WTC11 (cell line): ENCODE measurements at regions not wholly inside any gene's neighbourhood (a gene's known extent, or its start where the extent isn't known, plus 50 kb on each side); places are given as distances from the start of the nearest gene placed in this dataset.

Source experiments
- ATAC-seq: fragments of 200-7000 bp; cut with Tn5 transposase; 2 replicates; pipeline ENCODE4 v1.10.0; 2021; ENCODE audit warnings: mild to moderate bottlenecking, moderate library complexity
- CTCF ChIA-PET: fragments of 300-600 bp; sonication (Branson Sonifier 250); formaldehyde crosslinking; loops from one replicate; lab custom pipeline; 2021; ENCODE audit warnings: antibody characterized with exemption; lab: Charles Lee
- POLR2A ChIA-PET: fragments of 350-600 bp; sonication (Branson Sonifier 250); formaldehyde crosslinking; loops from one replicate; lab custom pipeline; 2021; ENCODE audit warnings: antibody characterized with exemption; lab: Charles Lee
- DNase-seq: peaks from one replicate; pipeline ENCODE4 v3.0.0; 2021; ENCODE audit warnings: low spot score
- H3K27ac Mint-ChIP-seq: 2 replicates; pipeline ENCODE4 v1.8.0; 2021; ENCODE audit warnings: mixed read lengths
- H3K27me3 Mint-ChIP-seq: 2 replicates; pipeline ENCODE4 v1.8.0; 2021; ENCODE audit warnings: low read depth, mild to moderate bottlenecking, moderate library complexity, mixed read lengths
- H3K36me3 Mint-ChIP-seq: 2 replicates; pipeline ENCODE4 v1.8.0; 2021; ENCODE audit warnings: mixed read lengths
- H3K4me1 Mint-ChIP-seq: 2 replicates; pipeline ENCODE4 v1.8.0; 2022; ENCODE audit warnings: mixed read lengths
- H3K4me3 Mint-ChIP-seq: 2 replicates; pipeline ENCODE4 v1.8.0; 2021; ENCODE audit warnings: mild to moderate bottlenecking, moderate library complexity, mixed read lengths
- H3K9me3 Mint-ChIP-seq: 2 replicates; pipeline ENCODE4 v1.8.0; 2021; ENCODE audit warnings: mixed read lengths
- ARID4B ChIP-seq: sonication (generic); formaldehyde crosslinking; IDR thresholded peaks from 2 replicates; pipeline ENCODE4 v1.8.0; 2023; ENCODE audit warnings: missing genetic modification reagents, mild to moderate bottlenecking, borderline replicate concordance
- ETV6 ChIP-seq: sonication (generic); formaldehyde crosslinking; IDR thresholded peaks from 2 replicates; pipeline ENCODE4 v1.8.1; 2022; ENCODE audit warnings: mild to moderate bottlenecking, missing genetic modification reagents
- IRF2 ChIP-seq: sonication (generic); formaldehyde crosslinking; IDR thresholded peaks from 2 replicates; pipeline ENCODE4 v1.8.0; 2022; ENCODE audit warnings: low read depth, missing genetic modification reagents, borderline replicate concordance
- JUN ChIP-seq: sonication (generic); formaldehyde crosslinking; IDR thresholded peaks from 2 replicates; pipeline ENCODE4 v1.8.0; 2023; ENCODE audit warnings: mild to moderate bottlenecking, missing genetic modification reagents
- OVOL2 ChIP-seq: fragments of 250-450 bp; sonication (Bioruptor Pico); IDR thresholded peaks from 2 replicates; pipeline ENCODE4 v1.9.0; 2021; ENCODE audit warnings: mild to moderate bottlenecking, borderline replicate concordance
- TCF7 ChIP-seq: sonication (generic); formaldehyde crosslinking; IDR thresholded peaks from 2 replicates; pipeline ENCODE4 v1.8.0; 2022; ENCODE audit warnings: mild to moderate bottlenecking, low read depth, missing genetic modification reagents, moderate library complexity
- ZNF219 ChIP-seq: sonication (generic); formaldehyde crosslinking; IDR thresholded peaks from 2 replicates; pipeline ENCODE4 v1.8.0; 2023; ENCODE audit warnings: missing genetic modification reagents, mild to moderate bottlenecking, borderline replicate concordance
- ZNF263 ChIP-seq: sonication (generic); formaldehyde crosslinking; IDR thresholded peaks from 2 replicates; pipeline ENCODE4 v1.8.1; 2022; ENCODE audit warnings: low read depth, mild to moderate bottlenecking, moderate library complexity, missing genetic modification reagents
- ZNF317 ChIP-seq: sonication (generic); formaldehyde crosslinking; IDR thresholded peaks from 2 replicates; pipeline ENCODE4 v1.8.1; 2023; ENCODE audit warnings: low read depth, mild to moderate bottlenecking, moderate library complexity, missing genetic modification reagents, borderline replicate concordance
- ZNF423 ChIP-seq: fragments of 250-450 bp; sonication (Bioruptor Pico); IDR thresholded peaks from 2 replicates; pipeline ENCODE4 v2.1.2; 2022; ENCODE audit warnings: mild to moderate bottlenecking, moderate library complexity
- ZNF425 ChIP-seq: fragments of 250-450 bp; sonication (Bioruptor Pico); conservative IDR thresholded peaks from 2 replicates; pipeline ENCODE4 v1.9.0; 2021; ENCODE audit warnings: mild to moderate bottlenecking
- ZNF671 ChIP-seq: fragments of 250-450 bp; sonication (Bioruptor Pico); IDR thresholded peaks from 2 replicates; pipeline ENCODE4 v1.8.0; 2021; ENCODE audit warnings: mild to moderate bottlenecking
- TF ChIP-seq, protein P1 (sequence below): sonication (generic); formaldehyde crosslinking; IDR thresholded peaks from 2 replicates; pipeline ENCODE4 v1.8.0; 2022; ENCODE audit warnings: mild to moderate bottlenecking, missing genetic modification reagents
- TF ChIP-seq, protein P2 (sequence below): sonication (generic); formaldehyde crosslinking; IDR thresholded peaks from 2 replicates; pipeline ENCODE4 v1.8.0; 2022; ENCODE audit warnings: mild to moderate bottlenecking, missing genetic modification reagents
- TF ChIP-seq, protein P3 (sequence below): sonication (generic); formaldehyde crosslinking; IDR thresholded peaks from 2 replicates; pipeline ENCODE4 v1.8.1; 2023; ENCODE audit warnings: mild to moderate bottlenecking, missing genetic modification reagents, borderline replicate concordance

DNA sequence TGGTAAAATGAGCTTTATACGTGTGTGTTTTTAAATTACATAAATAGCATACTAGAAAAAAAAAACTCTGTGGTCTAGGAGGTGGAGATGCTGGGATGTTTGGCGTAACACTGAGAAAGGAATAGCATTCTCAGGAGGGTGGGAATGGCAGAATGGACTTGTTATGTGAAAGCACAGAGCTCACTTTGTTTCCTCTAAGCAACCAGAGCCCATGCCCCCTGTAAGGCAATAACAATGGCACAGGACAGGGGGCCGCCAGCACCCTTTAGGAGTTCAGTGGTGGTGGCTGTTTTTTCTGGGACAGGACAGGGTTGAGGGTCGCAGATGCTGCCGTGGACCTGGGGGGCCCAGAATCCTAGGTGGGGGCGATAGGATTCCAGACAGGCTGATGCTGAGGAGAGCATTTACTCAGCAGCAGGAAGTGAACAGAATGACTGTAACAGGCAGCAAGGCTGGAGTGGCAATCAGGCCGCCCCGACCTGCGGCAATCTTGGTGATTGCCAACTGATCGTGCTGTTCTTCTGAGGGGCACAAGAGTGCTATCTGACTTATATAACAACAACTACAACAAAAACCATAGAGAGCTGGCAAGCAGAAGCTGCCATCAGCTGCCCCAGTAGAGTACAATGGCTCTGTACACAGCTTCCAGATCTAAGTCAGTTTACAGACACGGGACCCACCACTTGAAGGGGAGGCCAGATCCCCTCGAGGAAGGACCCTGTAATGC is 160.4 kb downstream of the UACA start:
- ATAC-seq, result no peak
- ChIA-PET POLR2A (interaction anchor here (0.5 kb wide), 1 partner anchor 218 kb away, joined by 3 read pairs; no protein-coding TSS in a partner anchor), CTCF (interaction anchor here (1.1 kb wide), 1 partner anchor 34 kb away, joined by 3 read pairs; no protein-coding TSS in a partner anchor)
- Mint-ChIP-seq H3K9me3 (peaks cover 18% of the 10 kb centered on the region), H3K4me3 (no peak overlapping the region), H3K36me3 (peaks cover 9% of the 10 kb centered on the region), H3K27me3 (no peaks in the 10 kb centered on the region; the same call in 1 of the 2 replicates), H3K4me1 (peaks cover 23% of the 10 kb centered on the region)
- no peak for DNase-seq
- TF ChIP-seq ZNF423, result peak; percentile 81
- no peak for TF ChIP-seq ZNF317 (CRISPR knock-in tag)
- TF ChIP-seq, all 79 proteins: peak for 1
- H3K27ac Mint-ChIP-seq, result no peak overlapping the region

DNA sequence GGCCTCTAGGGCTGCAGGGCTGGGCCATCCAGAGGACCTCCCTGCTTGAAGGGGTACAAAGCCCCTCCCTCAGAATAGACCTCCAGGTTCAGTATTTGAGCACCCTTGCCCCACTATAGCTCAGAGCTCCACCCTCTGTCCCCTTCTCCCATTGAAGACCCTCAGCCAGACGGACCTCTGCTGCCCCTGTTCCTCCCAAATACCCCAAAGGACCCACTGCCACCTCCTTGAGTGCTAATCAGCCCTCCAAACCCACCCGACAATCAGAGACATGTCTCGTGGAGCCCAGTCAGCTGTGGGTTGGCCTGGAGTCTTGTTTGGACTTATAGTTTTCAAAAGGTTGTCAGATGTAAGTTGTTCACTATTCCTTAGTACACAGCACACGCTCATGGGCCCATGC is 161.1 kb downstream of the UACA start:
- Mint-ChIP-seq H3K27ac (no peak overlapping the region), H3K4me3 (no peak overlapping the region), H3K9me3 (peaks cover 18% of the 10 kb centered on the region), H3K4me1 (peaks cover 18% of the 10 kb centered on the region), H3K27me3 (no peaks in the 10 kb centered on the region; the same call in 1 of the 2 replicates), H3K36me3 (peaks cover 9% of the 10 kb centered on the region)
- POLR2A ChIA-PET, result no interaction called here
- ATAC-seq (no peak), DNase-seq (no peak)
- CTCF ChIA-PET, result interaction anchor here (1.1 kb wide), 1 partner anchor 33 kb away, joined by 3 read pairs; no protein-coding TSS in a partner anchor
- TF ChIP-seq ZNF671 (CRISPR knock-in tag) (no peak), ZNF263 (CRISPR knock-in tag) (no peak), JUN (CRISPR knock-in tag) (no peak), ZNF219 (no peak), ZNF425 (CRISPR knock-in tag) (no peak), OVOL2 (CRISPR knock-in tag) (no peak), ETV6 (CRISPR knock-in tag) (no peak), IRF2 (CRISPR knock-in tag) (no peak), TCF7 (CRISPR knock-in tag) (no peak), ARID4B (CRISPR knock-in tag) (no peak)
- TF ChIP-seq, protein P1, sequence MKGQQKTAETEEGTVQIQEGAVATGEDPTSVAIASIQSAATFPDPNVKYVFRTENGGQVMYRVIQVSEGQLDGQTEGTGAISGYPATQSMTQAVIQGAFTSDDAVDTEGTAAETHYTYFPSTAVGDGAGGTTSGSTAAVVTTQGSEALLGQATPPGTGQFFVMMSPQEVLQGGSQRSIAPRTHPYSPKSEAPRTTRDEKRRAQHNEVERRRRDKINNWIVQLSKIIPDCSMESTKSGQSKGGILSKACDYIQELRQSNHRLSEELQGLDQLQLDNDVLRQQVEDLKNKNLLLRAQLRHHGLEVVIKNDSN (CRISPR knock-in tag), result no peak
- TF ChIP-seq, protein P2, sequence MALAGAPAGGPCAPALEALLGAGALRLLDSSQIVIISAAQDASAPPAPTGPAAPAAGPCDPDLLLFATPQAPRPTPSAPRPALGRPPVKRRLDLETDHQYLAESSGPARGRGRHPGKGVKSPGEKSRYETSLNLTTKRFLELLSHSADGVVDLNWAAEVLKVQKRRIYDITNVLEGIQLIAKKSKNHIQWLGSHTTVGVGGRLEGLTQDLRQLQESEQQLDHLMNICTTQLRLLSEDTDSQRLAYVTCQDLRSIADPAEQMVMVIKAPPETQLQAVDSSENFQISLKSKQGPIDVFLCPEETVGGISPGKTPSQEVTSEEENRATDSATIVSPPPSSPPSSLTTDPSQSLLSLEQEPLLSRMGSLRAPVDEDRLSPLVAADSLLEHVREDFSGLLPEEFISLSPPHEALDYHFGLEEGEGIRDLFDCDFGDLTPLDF, result no peak
- TF ChIP-seq, protein P3, sequence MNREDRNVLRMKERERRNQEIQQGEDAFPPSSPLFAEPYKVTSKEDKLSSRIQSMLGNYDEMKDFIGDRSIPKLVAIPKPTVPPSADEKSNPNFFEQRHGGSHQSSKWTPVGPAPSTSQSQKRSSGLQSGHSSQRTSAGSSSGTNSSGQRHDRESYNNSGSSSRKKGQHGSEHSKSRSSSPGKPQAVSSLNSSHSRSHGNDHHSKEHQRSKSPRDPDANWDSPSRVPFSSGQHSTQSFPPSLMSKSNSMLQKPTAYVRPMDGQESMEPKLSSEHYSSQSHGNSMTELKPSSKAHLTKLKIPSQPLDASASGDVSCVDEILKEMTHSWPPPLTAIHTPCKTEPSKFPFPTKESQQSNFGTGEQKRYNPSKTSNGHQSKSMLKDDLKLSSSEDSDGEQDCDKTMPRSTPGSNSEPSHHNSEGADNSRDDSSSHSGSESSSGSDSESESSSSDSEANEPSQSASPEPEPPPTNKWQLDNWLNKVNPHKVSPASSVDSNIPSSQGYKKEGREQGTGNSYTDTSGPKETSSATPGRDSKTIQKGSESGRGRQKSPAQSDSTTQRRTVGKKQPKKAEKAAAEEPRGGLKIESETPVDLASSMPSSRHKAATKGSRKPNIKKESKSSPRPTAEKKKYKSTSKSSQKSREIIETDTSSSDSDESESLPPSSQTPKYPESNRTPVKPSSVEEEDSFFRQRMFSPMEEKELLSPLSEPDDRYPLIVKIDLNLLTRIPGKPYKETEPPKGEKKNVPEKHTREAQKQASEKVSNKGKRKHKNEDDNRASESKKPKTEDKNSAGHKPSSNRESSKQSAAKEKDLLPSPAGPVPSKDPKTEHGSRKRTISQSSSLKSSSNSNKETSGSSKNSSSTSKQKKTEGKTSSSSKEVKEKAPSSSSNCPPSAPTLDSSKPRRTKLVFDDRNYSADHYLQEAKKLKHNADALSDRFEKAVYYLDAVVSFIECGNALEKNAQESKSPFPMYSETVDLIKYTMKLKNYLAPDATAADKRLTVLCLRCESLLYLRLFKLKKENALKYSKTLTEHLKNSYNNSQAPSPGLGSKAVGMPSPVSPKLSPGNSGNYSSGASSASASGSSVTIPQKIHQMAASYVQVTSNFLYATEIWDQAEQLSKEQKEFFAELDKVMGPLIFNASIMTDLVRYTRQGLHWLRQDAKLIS (CRISPR knock-in tag), result no peak
